Smooth muscle cell (in vitro differentiated cells): ENCODE measurements at regions not wholly inside any gene's neighbourhood (a gene's known extent, or its start where the extent isn't known, plus 50 kb on each side); places are given as distances from the start of the nearest gene placed in this dataset.

Source experiments
- DNase-seq: peaks from one replicate; lab custom pipeline; 2025; ENCODE audit not compliant: unreplicated experiment; lab: John Stamatoyannopoulos, UW
- H2AFZ ChIP-seq: fragments of 200-600 bp; sonication (generic); 2 replicates; pipeline ENCODE4 v1.6.0; 2016; ENCODE audit warnings: antibody characterized with exemption, low read depth, mild to moderate bottlenecking
- H3F3A ChIP-seq: fragments of 200-600 bp; sonication (generic); 2 replicates; pipeline ENCODE4 v1.6.0; 2017; ENCODE audit warnings: antibody characterized with exemption, low read depth
- H3K27ac ChIP-seq: fragments of 200-600 bp; sonication (generic); 2 replicates; pipeline ENCODE4 v1.5.1; 2016; ENCODE audit warnings: low read depth, mild to moderate bottlenecking
- H3K27me3 ChIP-seq: fragments of 200-600 bp; sonication (generic); 2 replicates; pipeline ENCODE4 v1.6.1; 2016; ENCODE audit warnings: low read depth, mild to moderate bottlenecking
- H3K36me3 ChIP-seq: fragments of 200-600 bp; sonication (generic); 2 replicates; pipeline ENCODE4 v1.5.1; 2016; ENCODE audit warnings: low read depth
- H3K4me1 ChIP-seq: fragments of 200-600 bp; sonication (generic); 2 replicates; pipeline ENCODE4 v1.5.1; 2016; ENCODE audit warnings: low read depth
- H3K4me2 ChIP-seq: fragments of 200-600 bp; sonication (generic); 2 replicates; pipeline ENCODE4 v1.6.0; 2016; ENCODE audit warnings: mild to moderate bottlenecking
- H3K4me3 ChIP-seq: fragments of 200-600 bp; sonication (generic); 2 replicates; pipeline ENCODE4 v1.5.1; 2016; ENCODE audit warnings: mild to moderate bottlenecking
- H3K79me2 ChIP-seq: fragments of 200-600 bp; sonication (generic); 2 replicates; pipeline ENCODE4 v1.6.0; 2016; ENCODE audit warnings: low read depth, mild to moderate bottlenecking
- H3K9ac ChIP-seq: fragments of 200-600 bp; sonication (generic); 2 replicates; pipeline ENCODE4 v1.6.0; 2016; ENCODE audit warnings: low read depth
- H3K9me3 ChIP-seq: fragments of 200-600 bp; sonication (generic); replicated peaks from 2 replicates; pipeline ENCODE4 v1.5.1; 2016; ENCODE audit warnings: low read depth
- H4K20me1 ChIP-seq: fragments of 200-600 bp; sonication (generic); 2 replicates; pipeline ENCODE4 v1.6.0; 2016; ENCODE audit warnings: low read depth
- CTCF ChIP-seq: fragments of 200-600 bp; sonication (generic); IDR thresholded peaks from 2 replicates; pipeline ENCODE4 v1.5.1; 2017; ENCODE audit warnings: borderline replicate concordance, mild to moderate bottlenecking, antibody characterized with exemption; ENCODE audit not compliant: insufficient read depth, poor library complexity, severe bottlenecking
- WGBS: methylation state at CpG from one replicate; pipeline ENCODE4 v1.1.7; 2016; ENCODE audit warnings: low lambda C conversion rate; 5-methylcytosine and 5-hydroxymethylcytosine counted together

GRCh38 chr2:71965530-71965929 is 182.1 kb downstream of the CYP26B1 start:
- WGBS: 65% methylated on average over 1 of the region's 1 CpG
- no peak for TF ChIP-seq CTCF
- no peak overlapping the region for H3K9ac ChIP-seq

GRCh38 chr2:71962911-71963694 is 184.6 kb downstream of the CYP26B1 start:
- H3F3A ChIP-seq: no peaks in the 10 kb centered on the region
- H3K79me2 ChIP-seq: no peaks in the 10 kb centered on the region
- WGBS: 69% methylated on average over 10 of the region's 10 CpGs
- TF ChIP-seq CTCF: no peak
- no peak overlapping the region for H3K4me2 ChIP-seq
- H3K4me1 ChIP-seq: no peaks in the 10 kb centered on the region
- H4K20me1 ChIP-seq: no peaks in the 10 kb centered on the region
- no peaks in the 10 kb centered on the region for H3K27me3 ChIP-seq
- H3K27ac ChIP-seq: no peak overlapping the region
- no peak overlapping the region for H3K9ac ChIP-seq
- DNase-seq: no peak
- H3K9me3 ChIP-seq: peaks cover 11% of the 10 kb centered on the region
- no peak overlapping the region for H3K4me3 ChIP-seq
- no peak overlapping the region for H2AFZ ChIP-seq
- H3K36me3 ChIP-seq: no peaks in the 10 kb centered on the region

More at GRCh38 chr2:71965530-71965929, 182.1 kb downstream of the CYP26B1 start:
- Histone ChIP-seq H3K4me2 (no peak overlapping the region), H3K27ac (no peak overlapping the region), H4K20me1 (no peaks in the 10 kb centered on the region), H3K36me3 (no peaks in the 10 kb centered on the region), H2AFZ (no peak overlapping the region), H3K79me2 (no peaks in the 10 kb centered on the region), H3K4me1 (no peaks in the 10 kb centered on the region), H3K4me3 (no peak overlapping the region), H3K27me3 (no peaks in the 10 kb centered on the region), H3F3A (no peaks in the 10 kb centered on the region), H3K9me3 (no peaks in the 10 kb centered on the region)
- no peak for DNase-seq

- TF ChIP-seq CTCF: no peak
- peaks cover 12% of the 10 kb centered on the region for H3K9me3 ChIP-seq
Measured at GRCh38 chr2:71962350-71962749, 185.3 kb downstream of the CYP26B1 start.

More at GRCh38 chr2:71962350-71962749, 185.3 kb downstream of the CYP26B1 start:
- Histone ChIP-seq H2AFZ (no peak overlapping the region), H3K27ac (no peak overlapping the region), H3K4me2 (no peak overlapping the region), H3K79me2 (no peaks in the 10 kb centered on the region), H3K4me1 (no peaks in the 10 kb centered on the region), H3K9ac (no peak overlapping the region), H4K20me1 (no peaks in the 10 kb centered on the region), H3K4me3 (no peak overlapping the region), H3F3A (no peaks in the 10 kb centered on the region), H3K27me3 (no peaks in the 10 kb centered on the region), H3K36me3 (no peaks in the 10 kb centered on the region)
- DNase-seq: no peak
- WGBS: 57% methylated on average over 3 of the region's 3 CpGs
